Parathyroid adenoma (tissue), 2 donors: ENCODE measurements at regions not wholly inside any gene's neighbourhood (a gene's known extent, or its start where the extent isn't known, plus 50 kb on each side); places are given as distances from the start of the nearest gene placed in this dataset.

Experiments used
- H2AFZ ChIP-seq: fragments of 300-600 bp; sonication (generic); one replicate; pipeline ENCODE4 v1.7.0; 2017; ENCODE audit warnings: antibody characterized with exemption, mild to moderate bottlenecking
- H3K27ac ChIP-seq: fragments of 300-600 bp; sonication (generic); one replicate; pipeline ENCODE4 v1.7.0; 2017
- H3K27me3 ChIP-seq: fragments of 300-600 bp; sonication (generic); one replicate; pipeline ENCODE4 v1.7.0; 2017; ENCODE audit warnings: low read length; ENCODE audit not compliant: control insufficient read depth, insufficient read depth
- H3K36me3 ChIP-seq: fragments of 300-600 bp; sonication (generic); one replicate; pipeline ENCODE4 v1.7.0; 2017; ENCODE audit warnings: low read length; ENCODE audit not compliant: control insufficient read depth, insufficient read depth
- H3K4me1 ChIP-seq: fragments of 300-600 bp; sonication (generic); one replicate; pipeline ENCODE4 v1.7.0; 2017; ENCODE audit warnings: control low read depth
- H3K4me2 ChIP-seq: fragments of 300-600 bp; sonication (generic); one replicate; pipeline ENCODE4 v1.7.0; 2017; ENCODE audit warnings: low read length
- H3K4me3 ChIP-seq: fragments of 300-600 bp; sonication (generic); one replicate; pipeline ENCODE4 v1.7.0; 2017; ENCODE audit warnings: low read depth, low read length
- H3K79me2 ChIP-seq: fragments of 300-600 bp; sonication (generic); one replicate; pipeline ENCODE4 v1.7.0; 2017; ENCODE audit warnings: control low read depth
- H3K9ac ChIP-seq: fragments of 300-600 bp; sonication (generic); one replicate; pipeline ENCODE4 v1.7.0; 2017; ENCODE audit warnings: mild to moderate bottlenecking
- H3K9me3 ChIP-seq: fragments of 300-600 bp; sonication (generic); one replicate; pipeline ENCODE4 v1.7.0; 2017; ENCODE audit warnings: low read length; ENCODE audit not compliant: control insufficient read depth
- CTCF ChIP-seq: fragments of 300-600 bp; sonication (generic); IDR thresholded peaks from one replicate; pipeline ENCODE4 v1.7.0; 2017; ENCODE audit warnings: antibody characterized with exemption, mild to moderate bottlenecking
- donor health status: primary hyperparathyroidism.

- H3K9me3 ChIP-seq: no peaks in the 10 kb centered on the region
- no peak for TF ChIP-seq CTCF
- H3K27ac ChIP-seq: no peak overlapping the region
- H3K4me3 ChIP-seq: no peak overlapping the region
- no peak overlapping the region for H2AFZ ChIP-seq
- no peaks in the 10 kb centered on the region for H3K36me3 ChIP-seq
- H3K79me2 ChIP-seq: no peaks in the 10 kb centered on the region
- no peaks in the 10 kb centered on the region for H3K27me3 ChIP-seq
- H3K9ac ChIP-seq: no peak overlapping the region
- H3K4me2 ChIP-seq: no peak overlapping the region
- H3K4me1 ChIP-seq: no peaks in the 10 kb centered on the region
Observed at GRCh38 chr9:18348083-18348475, 125.9 kb upstream of the ADAMTSL1 start.

DNA sequence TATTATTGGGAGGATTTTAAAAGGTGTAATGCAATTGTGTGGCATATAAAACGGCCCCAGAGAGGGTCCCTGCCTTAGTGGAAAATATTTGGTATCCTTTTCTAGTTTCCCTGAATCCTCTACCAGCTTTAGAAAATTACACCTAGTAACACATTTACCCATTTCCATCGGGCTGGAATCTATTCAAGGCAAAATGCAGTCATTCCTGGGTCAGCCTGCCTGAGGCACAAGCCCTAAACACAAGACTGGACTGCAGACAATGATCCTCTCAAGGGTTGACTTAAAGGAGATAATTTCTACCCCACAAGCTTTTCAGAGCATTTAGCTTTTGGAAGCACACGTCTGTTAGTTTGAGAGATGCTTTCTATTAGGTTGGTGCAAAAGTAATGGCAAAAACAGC lies 124.4 kb upstream of the ADAMTSL1 start:
- Histone ChIP-seq H3K27me3 (no peaks in the 10 kb centered on the region), H3K9me3 (no peaks in the 10 kb centered on the region), H3K4me1 (no peaks in the 10 kb centered on the region), H3K27ac (no peak overlapping the region), H3K4me2 (no peak overlapping the region), H2AFZ (no peak overlapping the region), H3K36me3 (no peaks in the 10 kb centered on the region), H3K9ac (no peak overlapping the region), H3K79me2 (no peaks in the 10 kb centered on the region), H3K4me3 (no peak overlapping the region)
- no peak for TF ChIP-seq CTCF

- no peak overlapping the region for H3K4me3 ChIP-seq
- H3K27ac ChIP-seq: no peak overlapping the region
- no peak for TF ChIP-seq CTCF
- no peak overlapping the region for H3K4me2 ChIP-seq
- no peaks in the 10 kb centered on the region for H3K27me3 ChIP-seq
- H3K79me2 ChIP-seq: no peaks in the 10 kb centered on the region
- no peak overlapping the region for H2AFZ ChIP-seq
- H3K36me3 ChIP-seq: no peaks in the 10 kb centered on the region
- H3K4me1 ChIP-seq: no peaks in the 10 kb centered on the region
- no peak overlapping the region for H3K9ac ChIP-seq
- H3K9me3 ChIP-seq: no peaks in the 10 kb centered on the region
Observed at GRCh38 chr9:18350036-18350435, 123.9 kb upstream of the ADAMTSL1 start.

DNA sequence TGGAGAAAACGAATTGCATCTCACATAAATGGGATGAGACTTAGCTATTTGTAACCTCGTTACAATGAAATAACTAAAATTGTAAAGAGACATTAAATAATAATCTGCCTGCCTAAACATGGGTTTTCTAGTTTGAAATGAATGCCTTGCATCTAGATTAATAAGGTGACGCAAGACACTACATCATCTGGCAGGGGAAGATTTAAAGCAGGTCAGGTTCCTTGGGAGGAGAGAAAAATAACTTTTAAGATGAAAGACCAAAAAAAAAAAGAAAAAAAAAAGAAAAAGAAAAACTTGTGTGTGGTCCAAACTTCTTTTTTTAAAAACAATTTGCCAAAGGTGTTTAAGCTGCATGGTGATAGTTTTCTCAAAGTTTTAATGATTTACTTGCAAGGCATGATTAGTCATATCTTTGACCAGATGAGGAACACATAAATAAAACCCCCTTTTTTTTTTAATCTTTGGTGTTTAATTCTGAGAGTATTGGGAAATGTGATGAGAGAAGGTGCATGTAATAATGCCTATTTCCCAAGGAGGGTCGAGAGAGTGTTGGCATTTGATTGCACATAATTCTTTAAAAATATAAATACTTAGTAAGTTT lies 122.9 kb upstream of the ADAMTSL1 start:
- H3K27ac ChIP-seq: no peak overlapping the region
- no peak overlapping the region for H3K4me2 ChIP-seq
- H3K9me3 ChIP-seq: no peaks in the 10 kb centered on the region
- no peak for TF ChIP-seq CTCF
- no peaks in the 10 kb centered on the region for H3K36me3 ChIP-seq
- no peaks in the 10 kb centered on the region for H3K4me1 ChIP-seq
- no peak overlapping the region for H3K9ac ChIP-seq
- no peak overlapping the region for H2AFZ ChIP-seq
- H3K79me2 ChIP-seq: no peaks in the 10 kb centered on the region
- no peaks in the 10 kb centered on the region for H3K27me3 ChIP-seq
- H3K4me3 ChIP-seq: no peak overlapping the region

GRCh38 chr9:18352711-18353110 lies 121.2 kb upstream of the ADAMTSL1 start:
- Histone ChIP-seq H3K9me3 (no peaks in the 10 kb centered on the region), H3K9ac (no peak overlapping the region), H3K4me3 (no peak overlapping the region), H3K79me2 (no peaks in the 10 kb centered on the region), H2AFZ (peak overlapping the region; percentile 28), H3K27ac (no peak overlapping the region), H3K27me3 (no peaks in the 10 kb centered on the region), H3K36me3 (no peaks in the 10 kb centered on the region), H3K4me2 (no peak overlapping the region), H3K4me1 (no peaks in the 10 kb centered on the region)
- no peak for TF ChIP-seq CTCF
